Femur (tissue), 1 donor: ENCODE measurements at regions not wholly inside any gene's neighbourhood (a gene's known extent, or its start where the extent isn't known, plus 50 kb on each side); places are given as distances from the start of the nearest gene placed in this dataset.

Source experiments
- DNase-seq: peaks from one replicate; pipeline ENCODE4 v3.0.0-alpha.2; 2017

DNA sequence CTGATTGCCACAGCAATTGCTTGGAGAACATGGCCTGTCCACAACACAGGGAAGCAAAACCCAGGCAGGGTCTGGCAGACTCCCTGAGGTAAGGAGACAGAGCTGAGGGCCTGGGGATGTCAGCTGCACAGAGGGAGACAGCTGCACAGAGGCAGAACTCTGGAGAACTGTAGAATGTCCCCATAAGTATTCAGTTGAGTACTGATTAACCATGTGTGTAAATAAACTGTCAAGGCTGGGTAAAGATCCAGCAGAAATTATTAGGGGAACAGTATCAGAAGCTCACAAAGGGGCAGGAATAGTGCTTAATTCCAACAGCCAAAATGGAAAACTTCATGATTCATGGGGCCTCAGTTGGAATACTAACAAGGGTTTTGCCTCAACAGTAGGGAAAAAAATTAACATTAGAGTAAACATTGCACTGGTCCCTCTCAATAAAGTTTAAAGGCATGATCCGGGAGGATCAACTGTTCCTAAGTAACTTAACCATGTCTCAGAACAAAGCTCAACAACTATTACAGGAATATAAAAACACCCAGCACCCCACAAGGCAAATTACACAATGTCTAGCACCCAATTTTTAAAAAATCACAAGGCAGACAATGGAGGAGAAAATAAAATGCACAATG, 201.3 kb upstream of the RASSF8 start:
- no peak for DNase-seq

DNA sequence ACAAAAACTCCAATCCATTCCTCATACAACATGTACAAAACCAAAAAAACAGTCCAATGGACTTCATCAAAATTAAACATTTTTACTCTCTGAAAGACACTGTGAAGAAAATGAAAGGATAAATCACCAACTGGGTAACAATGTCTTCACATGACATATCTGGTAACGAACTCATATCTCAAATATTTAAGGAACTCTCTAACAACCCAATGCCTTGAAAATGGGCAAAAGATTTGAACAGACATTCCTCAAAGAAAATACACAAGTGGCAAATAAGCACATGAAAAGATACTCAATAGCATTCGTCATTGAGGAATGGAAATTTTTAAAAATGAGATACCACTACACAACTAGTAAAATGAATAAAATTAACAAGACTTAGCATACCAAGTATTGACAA, 198.7 kb upstream of the RASSF8 start:
- DNase-seq: no peak

DNA sequence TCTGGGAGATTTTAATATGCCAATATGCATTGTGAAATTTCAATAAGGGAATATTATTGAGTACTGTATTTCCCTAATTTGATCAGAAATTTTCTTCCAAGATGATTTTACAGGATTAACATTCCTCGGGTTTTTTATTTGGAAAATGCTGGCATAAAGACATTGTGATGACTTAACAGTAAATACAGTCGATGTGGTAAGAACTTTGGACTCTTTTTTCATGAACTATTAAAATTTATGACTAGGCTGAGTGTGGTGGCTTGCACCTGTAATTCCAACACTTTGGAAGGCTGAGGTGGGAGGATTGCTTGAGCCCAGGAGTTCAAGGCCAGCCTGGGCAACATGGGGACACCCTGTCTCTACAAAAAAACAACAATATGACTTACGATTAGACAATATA, 197.1 kb upstream of the RASSF8 start:
- DNase-seq: no peak

DNA sequence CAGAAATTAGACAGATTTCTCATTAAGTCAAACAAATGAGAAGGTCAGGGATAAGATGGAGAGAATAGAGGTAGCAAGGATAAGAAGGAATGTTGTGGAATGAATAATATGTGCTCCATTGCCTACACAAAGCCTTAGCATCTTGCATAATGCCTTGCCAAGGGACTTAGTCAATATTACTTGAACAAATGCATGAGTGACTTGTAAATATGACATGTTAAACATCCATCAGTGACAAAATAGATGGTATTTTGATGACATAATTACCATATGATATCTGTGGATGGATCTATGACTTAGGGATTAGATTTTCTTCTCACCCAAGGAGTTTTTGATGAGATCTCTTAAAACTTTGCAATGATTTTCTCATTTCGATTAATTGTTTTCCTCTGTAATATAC, 194.1 kb upstream of the RASSF8 start:
- no peak for DNase-seq

DNA sequence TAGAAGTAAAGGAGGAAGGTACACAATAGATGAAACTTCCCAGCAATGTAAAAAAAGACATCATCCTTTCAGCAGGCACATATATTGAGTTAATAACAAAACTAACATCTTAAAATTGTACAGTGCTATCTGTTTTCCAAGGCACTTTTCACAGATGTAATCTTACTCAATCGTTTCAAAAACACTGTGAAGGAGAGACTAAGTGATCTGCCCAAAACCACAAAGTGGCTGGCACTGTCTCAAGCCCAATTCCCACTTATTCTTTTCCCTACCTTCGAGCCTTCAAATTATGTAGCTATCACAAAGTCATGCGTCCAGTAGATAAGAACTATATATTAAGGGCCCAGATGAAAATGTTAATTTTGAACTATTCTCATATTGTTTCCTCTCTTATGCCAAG, 193.6 kb upstream of the RASSF8 start:
- DNase-seq: no peak

DNA sequence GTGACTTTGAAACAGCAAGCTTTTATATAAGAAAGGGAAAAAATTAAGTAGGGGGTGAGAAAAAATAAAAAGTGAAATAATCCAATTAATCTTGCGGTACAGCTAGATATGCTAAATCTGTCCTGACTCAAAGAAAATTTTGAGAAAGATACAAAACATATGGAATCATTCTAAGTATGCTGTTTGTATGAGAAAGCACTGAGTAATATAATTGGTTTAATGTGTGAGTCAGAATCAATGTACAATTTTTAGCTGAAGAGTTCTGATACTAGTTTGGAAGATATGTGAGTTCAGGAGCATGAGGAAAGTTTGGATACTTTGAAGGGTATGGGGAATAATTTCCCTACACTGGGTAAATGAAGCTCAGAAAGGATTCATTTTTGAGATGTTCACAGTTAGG, 190.9 kb upstream of the RASSF8 start:
- no peak for DNase-seq

DNA sequence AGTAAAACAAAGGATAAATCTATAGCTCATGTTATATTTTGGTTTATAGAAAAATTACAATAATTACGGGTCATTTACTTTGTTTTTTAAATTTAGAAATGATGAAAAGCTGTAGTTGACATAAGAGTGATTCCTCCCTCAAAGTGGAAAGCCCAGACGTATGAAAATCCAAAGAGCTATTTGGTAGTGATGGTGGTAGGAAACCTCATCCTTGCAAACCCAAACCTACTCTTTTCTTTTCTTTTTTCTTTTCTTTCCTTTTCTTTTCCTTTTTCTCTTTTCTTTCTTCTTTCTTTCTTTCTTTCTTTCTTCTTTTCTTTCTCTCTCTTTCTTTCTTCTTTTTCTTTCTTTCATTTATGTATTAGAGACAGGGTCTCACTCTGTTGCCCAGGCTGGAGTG, 190.3 kb upstream of the RASSF8 start:
- no peak for DNase-seq

DNA sequence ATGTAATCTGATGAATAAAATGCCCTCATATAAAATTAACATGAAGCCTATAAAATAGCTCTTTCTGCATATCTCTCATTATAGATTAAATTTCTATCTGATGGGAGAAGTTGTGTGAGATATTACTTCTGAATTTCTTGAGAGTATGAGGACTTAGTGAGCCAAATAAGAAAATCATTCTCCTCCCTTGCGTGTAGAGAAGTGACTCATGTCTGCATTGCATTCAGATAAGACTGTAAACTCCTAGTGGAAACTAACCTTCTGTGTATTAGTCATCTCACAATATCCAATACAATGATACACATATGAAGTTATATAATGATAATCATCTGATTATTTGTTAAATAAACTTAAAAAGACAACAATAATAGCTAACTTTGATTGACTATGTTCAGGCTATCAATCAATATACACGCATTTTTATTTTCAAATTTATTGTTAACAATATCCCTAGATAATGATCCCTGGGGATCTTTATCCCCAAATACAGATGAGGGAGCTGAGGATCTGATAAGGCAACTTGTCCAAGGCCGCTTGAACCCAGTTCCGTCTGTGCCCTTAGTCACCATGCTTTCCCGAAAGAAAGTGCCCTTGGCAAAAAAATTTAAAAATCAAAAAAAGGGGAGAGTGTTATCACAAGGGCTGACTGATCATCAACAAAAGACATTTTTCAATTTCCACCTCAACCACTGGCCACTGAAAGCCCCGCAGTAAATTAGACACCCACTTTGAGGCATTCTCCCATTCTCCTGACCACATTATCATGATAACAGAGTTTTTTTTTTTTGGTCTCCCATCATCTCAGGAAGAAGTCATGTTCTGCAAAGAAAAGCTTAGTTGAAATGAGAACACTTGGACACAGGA, 189.2 kb upstream of the RASSF8 start:
- no peak for DNase-seq

DNA sequence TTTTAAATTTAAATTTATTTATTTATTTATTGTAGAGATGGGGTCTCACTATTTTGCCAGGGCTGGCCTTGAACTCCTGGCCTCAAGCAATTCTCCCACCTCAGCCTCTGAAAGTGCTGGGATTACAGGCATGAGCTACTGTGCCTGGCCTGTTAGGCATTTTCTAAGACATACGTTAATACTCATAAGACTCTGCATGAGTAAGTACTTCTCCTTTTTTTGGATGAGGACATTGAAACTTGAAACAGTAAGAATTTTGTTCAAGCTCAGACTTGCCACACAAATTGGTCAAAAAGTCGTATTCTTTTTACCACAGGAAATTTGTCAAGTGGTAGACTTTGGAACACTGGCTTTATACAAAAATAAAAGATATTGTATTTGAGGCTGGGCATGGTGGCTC, 187.4 kb upstream of the RASSF8 start:
- DNase-seq: no peak

DNA sequence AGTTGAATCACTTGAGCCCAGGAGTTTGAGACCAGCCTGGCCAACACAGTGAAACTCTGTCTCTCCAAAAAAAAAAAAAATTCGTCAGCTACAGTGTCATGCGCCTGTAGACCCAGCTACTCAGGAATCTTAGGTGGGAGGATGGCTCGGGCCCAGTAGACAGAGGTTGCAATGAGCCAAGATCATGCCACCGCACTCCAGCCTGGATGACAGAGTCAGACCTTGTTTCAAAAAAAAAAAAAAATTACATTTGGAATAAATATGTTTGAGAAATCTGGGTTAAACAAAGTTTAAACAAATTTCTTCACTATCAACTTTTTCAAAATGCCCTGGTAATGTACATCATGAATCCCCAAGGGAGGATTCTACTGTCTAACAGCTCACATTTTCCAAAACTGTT, 187.0 kb upstream of the RASSF8 start:
- DNase-seq: no peak

DNA sequence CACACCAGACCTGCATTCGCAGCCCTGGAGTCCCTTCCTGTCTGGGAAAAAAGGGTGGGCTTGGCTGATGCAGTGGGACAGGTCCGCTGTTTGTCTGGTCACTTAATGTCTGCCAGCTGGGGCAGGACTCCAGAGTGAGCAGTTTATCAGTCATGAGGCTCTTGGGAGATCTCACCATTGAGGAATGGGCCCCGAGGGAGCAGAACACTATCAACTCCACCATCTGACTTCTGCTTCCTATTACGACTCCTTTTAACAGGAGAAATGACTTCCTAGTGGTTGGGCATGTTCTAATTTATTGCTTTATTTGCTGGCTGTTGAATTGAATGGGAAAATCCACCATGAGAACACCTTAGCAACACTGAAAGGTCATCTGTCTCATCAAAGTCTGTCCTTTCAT, 182.5 kb upstream of the RASSF8 start:
- no peak for DNase-seq

DNA sequence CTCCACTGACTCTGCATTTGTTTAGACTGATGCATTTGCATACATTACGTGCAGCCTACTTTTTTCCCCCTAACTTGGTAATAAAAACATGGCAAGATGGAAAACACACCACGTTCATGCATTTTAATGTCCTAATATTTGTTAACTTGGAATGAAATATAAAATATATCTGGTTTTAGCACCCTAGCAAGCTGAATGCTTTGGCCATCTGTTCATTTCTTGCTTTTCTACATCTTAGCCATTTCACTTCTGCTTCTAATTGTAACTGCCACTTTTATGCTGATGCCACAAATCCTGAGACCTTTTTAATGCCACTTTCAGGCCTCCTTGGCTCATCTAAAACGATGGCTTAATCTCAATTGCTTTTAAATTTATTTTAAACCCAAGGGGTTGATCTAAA, 177.7 kb upstream of the RASSF8 start:
- DNase-seq: no peak

DNA sequence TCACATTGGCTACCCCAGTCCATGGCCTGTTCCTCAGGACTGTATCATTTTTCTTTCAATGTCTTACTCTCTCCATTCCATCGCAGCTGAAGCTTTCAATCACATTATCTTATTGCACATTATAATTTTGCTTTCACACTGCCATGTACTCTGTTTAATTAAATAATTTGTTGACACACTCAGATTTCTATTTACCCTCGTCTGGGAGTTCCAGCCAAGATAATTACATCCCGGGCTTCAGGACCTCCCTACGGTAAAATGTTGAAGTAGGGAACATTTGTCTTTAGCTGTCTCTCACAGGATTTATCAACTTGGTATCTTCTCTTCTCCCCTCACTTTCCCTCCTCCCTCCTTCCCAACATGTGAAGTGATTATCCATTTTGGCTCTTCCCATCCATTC, 177.2 kb upstream of the RASSF8 start:
- DNase-seq: no peak

DNA sequence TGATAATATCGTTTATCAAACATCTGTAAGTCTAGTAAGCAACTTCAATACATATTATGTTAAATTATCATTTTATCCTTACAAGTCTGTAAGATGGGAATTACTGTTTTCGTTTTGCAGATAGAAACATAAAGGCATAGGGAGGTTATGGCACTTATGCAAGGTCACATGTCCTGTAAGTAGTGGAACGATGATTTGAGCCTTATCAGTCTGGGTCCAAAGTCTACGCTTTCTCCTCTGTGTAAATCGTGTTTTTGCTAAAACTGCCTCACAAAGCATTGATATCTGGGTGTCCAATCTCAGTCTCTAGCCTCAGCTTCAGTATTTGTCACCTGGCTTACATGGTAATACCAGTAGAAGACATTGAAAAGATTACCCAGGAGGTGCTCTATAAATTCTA, 174.9 kb upstream of the RASSF8 start:
- no peak for DNase-seq

DNA sequence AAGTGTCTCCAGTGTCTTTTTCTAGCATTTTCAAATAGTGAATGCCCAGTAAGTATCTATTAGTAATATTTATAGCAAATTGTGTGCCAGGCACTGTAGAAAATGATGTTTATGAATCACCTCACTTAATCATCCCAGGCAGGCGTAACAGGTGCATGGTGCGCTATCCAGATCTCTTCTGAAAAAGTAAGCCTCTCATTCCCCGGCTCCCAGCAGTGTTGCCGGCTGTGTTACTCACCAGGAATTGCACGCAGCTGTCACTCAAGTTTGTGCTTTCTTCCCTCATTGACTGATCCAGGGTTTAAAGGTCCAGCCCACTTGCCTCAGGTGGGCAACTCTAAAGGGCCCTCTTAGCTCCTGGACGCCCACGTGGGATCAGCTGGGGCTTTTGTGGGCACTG, 173.8 kb upstream of the RASSF8 start:
- no peak for DNase-seq

DNA sequence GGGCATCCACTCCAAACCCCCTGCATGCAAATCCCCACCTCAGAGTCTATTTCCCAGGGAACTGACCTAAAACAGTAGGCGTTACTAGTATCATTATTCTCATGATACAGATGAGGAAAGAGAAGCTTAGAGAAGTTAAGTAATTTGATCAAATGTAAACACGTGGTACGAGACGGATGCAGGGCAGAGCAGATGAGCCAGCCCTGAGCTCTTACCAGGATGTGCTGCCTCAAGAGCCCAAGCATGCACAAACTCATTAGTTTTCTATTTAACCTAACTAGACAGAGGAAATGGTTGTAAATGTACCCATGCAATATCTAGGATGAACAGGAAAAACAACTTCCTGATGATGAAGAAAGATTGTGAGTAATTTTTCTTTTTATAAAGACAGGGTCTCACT, 173.3 kb upstream of the RASSF8 start:
- no peak for DNase-seq

DNA sequence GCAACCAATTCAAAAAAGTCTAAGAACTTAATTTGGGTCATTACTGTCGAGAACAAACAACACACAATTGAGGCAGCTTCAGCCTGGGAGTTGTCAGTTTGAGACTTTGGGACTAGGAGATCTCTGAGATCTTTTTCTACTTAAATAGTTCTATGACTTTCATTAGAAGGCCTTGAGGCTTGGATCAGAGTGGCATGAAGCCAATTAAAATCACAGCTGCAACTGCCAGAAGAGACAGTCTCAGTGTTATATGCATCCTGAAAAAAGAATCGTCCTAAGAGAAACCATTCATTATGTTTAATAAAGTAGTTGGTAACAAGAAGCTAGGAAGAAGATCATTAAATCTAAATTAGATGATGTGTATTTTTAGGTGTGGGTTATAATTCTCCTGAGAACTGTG, 170.8 kb upstream of the RASSF8 start:
- DNase-seq: no peak

DNA sequence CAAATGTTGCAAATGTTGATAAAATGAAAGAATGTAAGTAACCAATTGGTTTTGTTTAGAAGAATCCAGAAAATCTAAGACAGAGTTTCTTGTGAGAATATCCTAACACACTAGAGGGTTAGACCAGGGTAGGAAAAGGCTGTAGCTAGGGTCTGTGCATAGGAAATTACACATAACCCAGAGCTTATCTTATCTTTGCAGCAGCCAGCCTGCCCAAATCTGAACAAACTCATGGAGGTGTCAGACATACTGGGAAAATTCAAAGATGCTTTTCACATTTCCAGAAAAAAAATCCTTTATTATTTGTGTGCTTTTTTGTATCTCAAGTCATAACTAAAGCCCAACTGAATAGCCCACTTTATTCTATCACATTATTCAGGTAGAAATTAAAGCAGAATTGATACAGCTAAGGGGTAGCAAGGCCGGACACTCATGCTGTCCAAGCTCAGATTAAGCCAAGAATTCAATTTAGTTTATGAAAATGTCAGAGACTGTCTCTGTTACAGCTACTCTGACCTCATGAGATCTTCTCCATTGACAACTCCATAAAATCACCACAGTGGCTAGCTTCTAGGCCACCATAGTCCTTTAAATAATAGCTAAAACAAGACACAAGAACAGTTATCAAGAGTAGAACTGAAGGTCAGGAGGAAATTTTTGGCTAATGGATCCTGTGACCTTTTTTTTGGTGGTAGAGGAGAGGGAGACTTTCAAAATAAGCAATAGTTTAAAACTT, 169.6 kb upstream of the RASSF8 start:
- no peak for DNase-seq

DNA sequence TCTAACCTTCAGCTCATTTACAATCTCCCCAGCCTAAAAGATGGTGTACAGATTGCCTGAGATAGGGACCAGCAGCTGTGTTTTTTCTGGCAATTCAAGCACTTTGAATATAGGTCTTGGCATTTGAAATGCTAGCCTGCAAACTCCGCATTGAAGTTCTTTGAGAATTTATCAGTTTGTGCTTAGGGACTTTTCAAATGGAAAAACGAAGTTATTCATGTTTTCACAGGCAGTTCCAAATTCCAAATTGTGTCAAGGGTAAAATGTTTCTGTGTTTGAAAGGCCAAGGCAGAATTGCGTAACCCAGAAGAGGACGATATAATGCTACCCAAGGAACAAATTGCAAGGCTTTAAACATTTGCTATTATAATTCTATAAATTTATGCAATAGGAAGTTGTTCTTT, 168.9 kb upstream of the RASSF8 start:
- peak; percentile 41 for DNase-seq

DNA sequence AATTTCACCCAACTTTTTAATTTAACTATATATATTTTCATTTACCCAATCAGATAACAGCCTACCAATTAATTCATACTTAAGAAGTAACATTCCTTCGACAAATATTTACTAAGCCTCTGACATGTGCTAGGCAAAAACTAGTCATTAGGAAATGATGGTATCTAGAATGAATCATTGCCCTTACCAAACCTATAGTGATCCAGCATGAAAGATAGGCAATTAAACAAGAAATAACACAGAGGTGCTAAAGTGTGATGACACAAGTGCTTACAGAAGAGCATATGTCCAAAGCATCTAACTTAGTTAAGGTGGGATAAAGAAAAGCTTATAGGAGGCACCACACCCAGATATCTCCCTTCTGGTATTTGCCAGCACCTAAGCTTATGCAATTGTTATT, 166.5 kb upstream of the RASSF8 start:
- no peak for DNase-seq

DNA sequence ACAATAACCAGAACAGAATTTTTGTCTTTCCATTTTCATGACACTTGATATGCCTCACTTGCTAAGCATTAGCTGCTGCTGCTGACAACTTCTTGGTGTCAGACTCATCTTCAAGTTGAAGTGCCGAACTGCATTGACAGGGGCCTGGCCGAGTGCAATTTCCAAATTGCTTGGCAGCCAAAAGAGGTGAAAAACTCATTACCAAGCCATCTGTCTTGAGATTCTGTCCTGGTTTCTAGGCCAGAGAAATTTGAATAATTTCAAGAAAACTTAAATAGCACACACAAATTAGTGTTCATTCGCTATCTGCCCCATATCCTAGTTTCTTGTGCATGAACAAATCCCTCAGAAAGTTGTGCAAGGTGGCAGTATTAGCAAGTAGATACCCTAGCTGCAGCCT, 165.3 kb upstream of the RASSF8 start:
- DNase-seq: no peak

DNA sequence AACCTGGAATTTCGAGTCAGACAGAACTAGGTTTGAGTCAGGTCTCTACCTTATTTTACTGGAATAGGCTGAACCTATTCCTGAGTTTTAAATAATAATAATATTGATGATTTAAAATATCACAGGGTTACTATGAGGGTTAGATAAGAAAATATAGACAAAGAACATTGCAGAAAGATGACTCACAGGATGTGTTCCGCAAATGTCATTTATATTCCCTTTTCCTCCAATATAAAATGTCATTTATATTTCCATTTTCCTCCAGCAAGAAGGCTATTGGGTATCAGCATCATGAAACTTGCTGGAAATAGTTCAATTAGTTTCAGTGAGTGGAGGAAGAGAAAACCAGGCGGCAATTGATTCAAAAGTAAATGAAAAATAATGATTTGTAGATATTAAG, 163.9 kb upstream of the RASSF8 start:
- no peak for DNase-seq

DNA sequence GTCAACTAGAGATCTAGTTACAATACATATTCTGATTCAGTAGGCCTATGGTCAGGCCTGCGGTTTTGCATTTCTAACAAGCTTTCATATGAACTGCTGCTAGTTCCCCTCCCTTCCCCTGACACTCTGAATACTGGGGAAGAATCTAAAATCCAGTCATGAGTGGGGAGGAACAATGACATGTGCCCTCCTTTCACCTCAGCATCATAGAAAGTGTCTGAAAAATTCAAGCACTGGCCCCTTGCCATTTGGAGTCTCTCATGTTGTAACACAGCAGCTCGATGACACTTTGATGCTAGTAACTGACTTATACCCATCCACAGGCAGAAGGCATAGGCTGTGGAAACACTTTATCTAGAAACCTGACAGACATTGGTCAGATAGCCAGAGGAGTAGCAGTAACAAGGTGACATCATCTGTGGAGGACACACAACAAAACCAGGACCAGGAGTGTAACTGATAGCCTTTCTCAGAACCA, 161.9 kb upstream of the RASSF8 start:
- no peak for DNase-seq

DNA sequence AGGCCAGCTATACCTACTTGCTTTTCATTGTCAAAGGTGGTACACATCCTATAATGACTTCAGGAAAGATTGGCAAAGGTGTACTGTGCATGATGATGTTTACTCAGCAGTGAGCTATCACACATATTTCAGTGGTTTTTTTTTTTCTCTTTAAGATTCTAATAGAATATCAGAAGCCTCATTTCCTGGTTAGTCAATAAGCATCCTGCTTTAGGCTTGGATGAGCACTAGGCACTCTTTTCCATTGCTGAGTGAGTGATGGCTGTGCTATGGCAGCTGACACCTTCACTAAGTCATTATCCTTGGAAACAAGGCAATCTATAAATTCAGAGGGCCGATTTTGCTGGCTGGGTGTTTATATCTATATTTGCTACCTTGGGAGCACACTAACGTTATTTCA, 161.1 kb upstream of the RASSF8 start:
- no peak for DNase-seq
